Liver (tissue), 3 donors: ENCODE measurements at regions not wholly inside any gene's neighbourhood (a gene's known extent, or its start where the extent isn't known, plus 50 kb on each side); places are given as distances from the start of the nearest gene placed in this dataset.

Source experiments
- EGR1 ChIP-seq, 2 donors: IDR thresholded peaks; 2 replicates each; pipeline ENCODE4 v1.6.1; 2016 to 2018; ENCODE audit warnings: antibody characterized with exemption in 2 of 2, low read depth in 2 of 2
- FOXA1 ChIP-seq: IDR thresholded peaks from 2 replicates; pipeline ENCODE4 v1.6.1; 2016; ENCODE audit warnings: antibody characterized with exemption
- GABPA ChIP-seq, 2 donors: IDR thresholded peaks in 1 of 2; conservative IDR thresholded peaks in 1 of 2; 2 replicates each; pipeline ENCODE4 v1.6.1; 2016; ENCODE audit warnings: antibody characterized with exemption in 2 of 2, mild to moderate bottlenecking in 1 of 2, moderate library complexity in 1 of 2
- HNF4G ChIP-seq: IDR thresholded peaks from 2 replicates; pipeline ENCODE4 v1.6.1; 2016; ENCODE audit warnings: antibody characterized with exemption
- NR2F2 ChIP-seq: IDR thresholded peaks from 2 replicates; pipeline ENCODE4 v1.6.1; 2016; ENCODE audit warnings: antibody characterized with exemption
- YY1 ChIP-seq: IDR thresholded peaks from 2 replicates; pipeline ENCODE4 v1.6.1; 2016; ENCODE audit warnings: antibody characterized with exemption, mild to moderate bottlenecking
- TF ChIP-seq, protein P1 (sequence below): fragments of 150-350 bp; IDR thresholded peaks from 2 replicates; pipeline ENCODE4 v1.5.1; 2017; ENCODE audit warnings: improper control_type of control experiment, low read depth, low read length; ENCODE audit not compliant: missing input control
- TF ChIP-seq, protein P2 (sequence below): IDR thresholded peaks from 2 replicates; pipeline ENCODE4 v1.6.1; 2016; ENCODE audit warnings: antibody characterized with exemption
- TF ChIP-seq, protein P3 (sequence below): IDR thresholded peaks from 2 replicates; pipeline ENCODE4 v1.6.1; 2016; ENCODE audit warnings: antibody characterized with exemption, mild to moderate bottlenecking
- donor health status: healthy.
- donor health status: healthy.

GRCh38 chr20:48220033-48220633 lies 434.9 kb upstream of the SULF2 start:
- TF ChIP-seq, protein P1, sequence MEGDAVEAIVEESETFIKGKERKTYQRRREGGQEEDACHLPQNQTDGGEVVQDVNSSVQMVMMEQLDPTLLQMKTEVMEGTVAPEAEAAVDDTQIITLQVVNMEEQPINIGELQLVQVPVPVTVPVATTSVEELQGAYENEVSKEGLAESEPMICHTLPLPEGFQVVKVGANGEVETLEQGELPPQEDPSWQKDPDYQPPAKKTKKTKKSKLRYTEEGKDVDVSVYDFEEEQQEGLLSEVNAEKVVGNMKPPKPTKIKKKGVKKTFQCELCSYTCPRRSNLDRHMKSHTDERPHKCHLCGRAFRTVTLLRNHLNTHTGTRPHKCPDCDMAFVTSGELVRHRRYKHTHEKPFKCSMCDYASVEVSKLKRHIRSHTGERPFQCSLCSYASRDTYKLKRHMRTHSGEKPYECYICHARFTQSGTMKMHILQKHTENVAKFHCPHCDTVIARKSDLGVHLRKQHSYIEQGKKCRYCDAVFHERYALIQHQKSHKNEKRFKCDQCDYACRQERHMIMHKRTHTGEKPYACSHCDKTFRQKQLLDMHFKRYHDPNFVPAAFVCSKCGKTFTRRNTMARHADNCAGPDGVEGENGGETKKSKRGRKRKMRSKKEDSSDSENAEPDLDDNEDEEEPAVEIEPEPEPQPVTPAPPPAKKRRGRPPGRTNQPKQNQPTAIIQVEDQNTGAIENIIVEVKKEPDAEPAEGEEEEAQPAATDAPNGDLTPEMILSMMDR, result no peak
- TF ChIP-seq, protein P2, sequence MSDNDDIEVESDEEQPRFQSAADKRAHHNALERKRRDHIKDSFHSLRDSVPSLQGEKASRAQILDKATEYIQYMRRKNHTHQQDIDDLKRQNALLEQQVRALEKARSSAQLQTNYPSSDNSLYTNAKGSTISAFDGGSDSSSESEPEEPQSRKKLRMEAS, result no peak
- TF ChIP-seq, protein P3, sequence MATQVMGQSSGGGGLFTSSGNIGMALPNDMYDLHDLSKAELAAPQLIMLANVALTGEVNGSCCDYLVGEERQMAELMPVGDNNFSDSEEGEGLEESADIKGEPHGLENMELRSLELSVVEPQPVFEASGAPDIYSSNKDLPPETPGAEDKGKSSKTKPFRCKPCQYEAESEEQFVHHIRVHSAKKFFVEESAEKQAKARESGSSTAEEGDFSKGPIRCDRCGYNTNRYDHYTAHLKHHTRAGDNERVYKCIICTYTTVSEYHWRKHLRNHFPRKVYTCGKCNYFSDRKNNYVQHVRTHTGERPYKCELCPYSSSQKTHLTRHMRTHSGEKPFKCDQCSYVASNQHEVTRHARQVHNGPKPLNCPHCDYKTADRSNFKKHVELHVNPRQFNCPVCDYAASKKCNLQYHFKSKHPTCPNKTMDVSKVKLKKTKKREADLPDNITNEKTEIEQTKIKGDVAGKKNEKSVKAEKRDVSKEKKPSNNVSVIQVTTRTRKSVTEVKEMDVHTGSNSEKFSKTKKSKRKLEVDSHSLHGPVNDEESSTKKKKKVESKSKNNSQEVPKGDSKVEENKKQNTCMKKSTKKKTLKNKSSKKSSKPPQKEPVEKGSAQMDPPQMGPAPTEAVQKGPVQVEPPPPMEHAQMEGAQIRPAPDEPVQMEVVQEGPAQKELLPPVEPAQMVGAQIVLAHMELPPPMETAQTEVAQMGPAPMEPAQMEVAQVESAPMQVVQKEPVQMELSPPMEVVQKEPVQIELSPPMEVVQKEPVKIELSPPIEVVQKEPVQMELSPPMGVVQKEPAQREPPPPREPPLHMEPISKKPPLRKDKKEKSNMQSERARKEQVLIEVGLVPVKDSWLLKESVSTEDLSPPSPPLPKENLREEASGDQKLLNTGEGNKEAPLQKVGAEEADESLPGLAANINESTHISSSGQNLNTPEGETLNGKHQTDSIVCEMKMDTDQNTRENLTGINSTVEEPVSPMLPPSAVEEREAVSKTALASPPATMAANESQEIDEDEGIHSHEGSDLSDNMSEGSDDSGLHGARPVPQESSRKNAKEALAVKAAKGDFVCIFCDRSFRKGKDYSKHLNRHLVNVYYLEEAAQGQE, result no peak
- TF ChIP-seq FOXA1 (no peak), EGR1 (IDR thresholded peaks at IDR 0.05; ENCODE audit: low read depth in 2 of 2) (no peak), GABPA (IDR thresholded peaks at IDR 0.05 in 1 of 2, conservative IDR thresholded peaks at IDR 0.05 in 1 of 2) (no peak), YY1 (no peak), HNF4G (no peak), NR2F2 (no peak)
